Frontal cortex (tissue), 3 donors: ENCODE measurements at regions not wholly inside any gene's neighbourhood (a gene's known extent, or its start where the extent isn't known, plus 50 kb on each side); places are given as distances from the start of the nearest gene placed in this dataset.
"Not testable (repeated sequence)": the region's sequence is repeated elsewhere in the genome, so short reads cannot be mapped to it uniquely, and the experiment has no call there.

ENCODE experiments used
- DNase-seq, 2 donors: peaks; one replicate each; pipeline ENCODE4 v3.0.0; 2012; ENCODE audit warnings: low spot score in 2 of 2
- FAIRE-seq: peaks from 2 replicates; lab custom pipeline; 2012; peaks lifted over from hg19 to GRCh38; lab: Jason Lieb, UNC
- donor health status: control.
- donor health status: control.
- donor health status: control.

GRCh38 chr3:173342679-173343078, 54.9 kb upstream of the NLGN1 start:
- FAIRE-seq (no peak), DNase-seq (no peak)

- DNase-seq, result no peak
- FAIRE-seq, result no peak
Measured at GRCh38 chr3:173340626-173341025, 56.9 kb upstream of the NLGN1 start.

GRCh38 chr3:173336261-173336660, 61.3 kb upstream of the NLGN1 start:
- DNase-seq, result no peak
- FAIRE-seq, result no peak

GRCh38 chr3:173306110-173306509, 91.4 kb upstream of the NLGN1 start:
- FAIRE-seq, result no peak
- DNase-seq, result no peak

- FAIRE-seq (peak; percentile 17), DNase-seq (no peak)
Measured at GRCh38 chr3:173304182-173304800, 93.3 kb upstream of the NLGN1 start.

GRCh38 chr3:173301647-173302046, 95.9 kb upstream of the NLGN1 start:
- no peak for FAIRE-seq
- no peak for DNase-seq

GRCh38 chr3:173289072-173289471, 108.5 kb upstream of the NLGN1 start:
- no peak for FAIRE-seq
- no peak for DNase-seq

GRCh38 chr3:173287361-173287760, 110.2 kb upstream of the NLGN1 start:
- no peak for FAIRE-seq
- DNase-seq, result no peak

- DNase-seq, FAIRE-seq: not testable (repeated sequence)
Measured at GRCh38 chr3:173286507-173286906, 111.0 kb upstream of the NLGN1 start.

GRCh38 chr3:173284301-173284700, 113.2 kb upstream of the NLGN1 start:
- DNase-seq (no peak), FAIRE-seq (no peak)

- FAIRE-seq, result no peak
- no peak for DNase-seq
Measured at GRCh38 chr3:173275740-173276139, 121.8 kb upstream of the NLGN1 start.

- DNase-seq (no peak), FAIRE-seq (no peak)
Measured at GRCh38 chr3:173273838-173274237, 123.7 kb upstream of the NLGN1 start.

GRCh38 chr3:173268781-173269180, 127.7 kb upstream of the SPATA16 start:
- FAIRE-seq (no peak), DNase-seq (no peak)

GRCh38 chr3:173267716-173268115, 126.7 kb upstream of the SPATA16 start:
- FAIRE-seq (no peak), DNase-seq (no peak)

GRCh38 chr3:173266441-173266840, 125.4 kb upstream of the SPATA16 start:
- DNase-seq (no peak), FAIRE-seq (no peak)

GRCh38 chr3:173258697-173259096, 117.7 kb upstream of the SPATA16 start:
- FAIRE-seq (no peak), DNase-seq (no peak)

GRCh38 chr3:173257797-173258196, 116.8 kb upstream of the SPATA16 start:
- DNase-seq, result no peak
- FAIRE-seq, result no peak

- DNase-seq, result no peak
- FAIRE-seq, result no peak
Measured at GRCh38 chr3:173255555-173255954, 114.5 kb upstream of the SPATA16 start.

GRCh38 chr3:173253471-173253870, 112.4 kb upstream of the SPATA16 start:
- DNase-seq, result no peak
- no peak for FAIRE-seq

GRCh38 chr3:173249457-173249856, 108.4 kb upstream of the SPATA16 start:
- DNase-seq, result no peak
- FAIRE-seq, result no peak

GRCh38 chr3:173241727-173242126, 100.7 kb upstream of the SPATA16 start:
- no peak for DNase-seq
- FAIRE-seq, result peak; percentile 91

- no peak for DNase-seq
- no peak for FAIRE-seq
Measured at GRCh38 chr3:173238091-173238490, 97.1 kb upstream of the SPATA16 start.
